ENCODE measurements at regions not wholly inside any gene's neighbourhood (a gene's known extent, or its start where the extent isn't known, plus 50 kb on each side); places are given as distances from the start of the nearest gene placed in this dataset.
"Not testable (repeated sequence)": the region's sequence is repeated elsewhere in the genome, so short reads cannot be mapped to it uniquely, and the experiment has no call there.

GRCh38 chr7:65754070-65754469 lies 118.8 kb upstream of the VKORC1L1 start:
- not testable (repeated sequence) for H3K18ac ChIP-seq (ENCODE audit: low read length); H3K36me3 ChIP-seq (ENCODE audit: control insufficient read depth, insufficient read depth, low read length); H3K56ac ChIP-seq (ENCODE audit: low read length); H3K4me2 ChIP-seq (ENCODE audit: low read length); DNase-seq; H2BK120ac ChIP-seq (ENCODE audit: low read depth, low read length); H3K4me3 ChIP-seq (ENCODE audit: low read length); H3K27ac ChIP-seq (ENCODE audit: low read depth, low read length); H3K4me1 ChIP-seq (ENCODE audit: control insufficient read depth, low read depth, low read length); H2BK5ac ChIP-seq (ENCODE audit: low read length); H2BK15ac ChIP-seq (replicated peaks; ENCODE audit: low read depth); H4K5ac ChIP-seq (ENCODE audit: low read length); H3K79me1 ChIP-seq (ENCODE audit: low read length); H2AK5ac ChIP-seq (ENCODE audit: low read length); H3K9ac ChIP-seq (ENCODE audit: low read length); H3K23ac ChIP-seq (ENCODE audit: low read length); H3K4ac ChIP-seq (ENCODE audit: low read depth, low read length); H4K8ac ChIP-seq (ENCODE audit: low read depth, low read length); H3K27me3 ChIP-seq (ENCODE audit: insufficient read depth, low read length, poor library complexity)
- no CpG with 5 or more reads among the region's 5 CpGs for WGBS (ENCODE audit: extremely low coverage, insufficient coverage, low lambda C conversion rate)
- peaks cover 16% of the 10 kb centered on the region for H3K79me2 ChIP-seq (ENCODE audit: control insufficient read depth, insufficient read depth, low read length)

DNA sequence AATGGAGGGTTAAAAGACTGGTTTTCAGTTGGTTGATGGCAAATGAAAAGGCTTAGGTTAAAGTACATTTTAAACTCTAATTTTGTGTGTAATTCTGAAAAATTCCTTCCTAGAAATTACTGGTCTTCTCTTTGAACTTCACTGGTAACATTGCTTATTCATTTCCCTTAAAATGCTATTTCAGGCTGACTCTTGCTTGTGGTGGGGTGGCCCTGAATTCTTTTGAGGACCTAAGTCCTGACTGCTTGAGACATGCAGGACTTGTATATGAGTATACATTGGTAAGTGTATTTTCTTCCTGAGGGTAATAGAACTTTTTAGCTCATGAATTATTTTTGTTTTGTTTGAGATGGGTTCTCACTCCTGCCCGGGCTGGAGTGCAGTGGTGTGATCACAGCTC lies 113.9 kb upstream of the VKORC1L1 start:
- not testable (repeated sequence) for H2BK5ac ChIP-seq (ENCODE audit: low read length); H3K4ac ChIP-seq (ENCODE audit: low read depth, low read length); H3K56ac ChIP-seq (ENCODE audit: low read length); H3K79me1 ChIP-seq (ENCODE audit: low read length); H3K23ac ChIP-seq (ENCODE audit: low read length); H3K79me2 ChIP-seq (ENCODE audit: control insufficient read depth, insufficient read depth, low read length); H2AK5ac ChIP-seq (ENCODE audit: low read length); H2BK120ac ChIP-seq (ENCODE audit: low read depth, low read length); H4K5ac ChIP-seq (ENCODE audit: low read length); H3K18ac ChIP-seq (ENCODE audit: low read length); H3K4me3 ChIP-seq (ENCODE audit: low read length); H3K27ac ChIP-seq (ENCODE audit: low read depth, low read length); H3K4me2 ChIP-seq (ENCODE audit: low read length); H3K27me3 ChIP-seq (ENCODE audit: insufficient read depth, low read length, poor library complexity); H2BK15ac ChIP-seq (replicated peaks; ENCODE audit: low read depth); H4K8ac ChIP-seq (ENCODE audit: low read depth, low read length); H3K4me1 ChIP-seq (ENCODE audit: control insufficient read depth, low read depth, low read length); DNase-seq; H3K36me3 ChIP-seq (ENCODE audit: control insufficient read depth, insufficient read depth, low read length); H3K9ac ChIP-seq (ENCODE audit: low read length)
- WGBS (ENCODE audit: extremely low coverage, insufficient coverage, low lambda C conversion rate): no CpG with 5 or more reads among the region's 1 CpG

DNA sequence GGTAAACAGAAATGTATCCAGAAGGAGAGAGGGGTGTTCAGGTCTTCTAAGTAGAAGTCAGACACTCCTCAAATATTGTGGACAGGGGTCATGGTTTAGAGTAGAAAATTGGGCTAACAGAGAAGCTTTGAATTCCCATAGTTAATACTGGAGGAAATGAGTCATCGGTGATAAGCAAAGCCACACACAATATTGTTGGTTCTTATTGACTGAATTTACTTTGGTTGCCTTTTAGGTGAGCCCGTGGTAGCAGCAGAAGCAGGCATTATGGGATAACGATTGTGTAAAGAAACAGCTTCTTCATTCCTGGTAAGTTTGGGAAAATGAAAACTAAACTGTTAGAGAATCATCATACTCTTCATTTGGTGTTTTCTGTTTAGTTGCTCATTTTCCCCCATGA lies 110.2 kb upstream of the VKORC1L1 start:
- not testable (repeated sequence) for H2BK15ac ChIP-seq (replicated peaks; ENCODE audit: low read depth); DNase-seq; H3K27me3 ChIP-seq (ENCODE audit: insufficient read depth, low read length, poor library complexity); H3K79me2 ChIP-seq (ENCODE audit: control insufficient read depth, insufficient read depth, low read length); H3K23ac ChIP-seq (ENCODE audit: low read length); H3K56ac ChIP-seq (ENCODE audit: low read length); H2BK120ac ChIP-seq (ENCODE audit: low read depth, low read length); H4K5ac ChIP-seq (ENCODE audit: low read length); H3K4me2 ChIP-seq (ENCODE audit: low read length); H2AK5ac ChIP-seq (ENCODE audit: low read length); H3K4me3 ChIP-seq (ENCODE audit: low read length); H4K8ac ChIP-seq (ENCODE audit: low read depth, low read length); H3K36me3 ChIP-seq (ENCODE audit: control insufficient read depth, insufficient read depth, low read length); H3K27ac ChIP-seq (ENCODE audit: low read depth, low read length); H3K4ac ChIP-seq (ENCODE audit: low read depth, low read length); H2BK5ac ChIP-seq (ENCODE audit: low read length); H3K9ac ChIP-seq (ENCODE audit: low read length); H3K18ac ChIP-seq (ENCODE audit: low read length); H3K4me1 ChIP-seq (ENCODE audit: control insufficient read depth, low read depth, low read length); H3K79me1 ChIP-seq (ENCODE audit: low read length)
- WGBS (ENCODE audit: extremely low coverage, insufficient coverage, low lambda C conversion rate): no CpG with 5 or more reads among the region's 3 CpGs

- not testable (repeated sequence) for H3K18ac ChIP-seq (ENCODE audit: low read length); H4K5ac ChIP-seq (ENCODE audit: low read length); H3K23ac ChIP-seq (ENCODE audit: low read length); H3K4me1 ChIP-seq (ENCODE audit: control insufficient read depth, low read depth, low read length); H3K36me3 ChIP-seq (ENCODE audit: control insufficient read depth, insufficient read depth, low read length); H3K79me1 ChIP-seq (ENCODE audit: low read length); H2BK120ac ChIP-seq (ENCODE audit: low read depth, low read length); H2BK15ac ChIP-seq (replicated peaks; ENCODE audit: low read depth); H2AK5ac ChIP-seq (ENCODE audit: low read length); H3K79me2 ChIP-seq (ENCODE audit: control insufficient read depth, insufficient read depth, low read length); DNase-seq; H3K56ac ChIP-seq (ENCODE audit: low read length); H3K9ac ChIP-seq (ENCODE audit: low read length); H4K8ac ChIP-seq (ENCODE audit: low read depth, low read length); H2BK5ac ChIP-seq (ENCODE audit: low read length); H3K4ac ChIP-seq (ENCODE audit: low read depth, low read length); H3K4me2 ChIP-seq (ENCODE audit: low read length); H3K4me3 ChIP-seq (ENCODE audit: low read length); H3K27me3 ChIP-seq (ENCODE audit: insufficient read depth, low read length, poor library complexity); H3K27ac ChIP-seq (ENCODE audit: low read depth, low read length)
- no CpG with 5 or more reads among the region's 5 CpGs for WGBS (ENCODE audit: extremely low coverage, insufficient coverage, low lambda C conversion rate)
Observed at GRCh38 chr7:65763114-65763513, 109.8 kb upstream of the VKORC1L1 start.

GRCh38 chr7:65770473-65771225 lies 102.2 kb upstream of the VKORC1L1 start:
- H3K27ac ChIP-seq (ENCODE audit: low read depth, low read length); H3K36me3 ChIP-seq (ENCODE audit: control insufficient read depth, insufficient read depth, low read length); H3K79me1 ChIP-seq (ENCODE audit: low read length); H4K5ac ChIP-seq (ENCODE audit: low read length); H2AK5ac ChIP-seq (ENCODE audit: low read length); H2BK120ac ChIP-seq (ENCODE audit: low read depth, low read length); H2BK5ac ChIP-seq (ENCODE audit: low read length); H3K4me1 ChIP-seq (ENCODE audit: control insufficient read depth, low read depth, low read length); H3K79me2 ChIP-seq (ENCODE audit: control insufficient read depth, insufficient read depth, low read length); H2BK15ac ChIP-seq (replicated peaks; ENCODE audit: low read depth); H3K27me3 ChIP-seq (ENCODE audit: insufficient read depth, low read length, poor library complexity); H3K4ac ChIP-seq (ENCODE audit: low read depth, low read length); H3K18ac ChIP-seq (ENCODE audit: low read length); H4K8ac ChIP-seq (ENCODE audit: low read depth, low read length): not testable (repeated sequence)
- Histone ChIP-seq H3K9ac (ENCODE audit: low read length) (peak overlapping the region; percentile 92), H3K4me3 (ENCODE audit: low read length) (peak overlapping the region; percentile 91), H3K4me2 (ENCODE audit: low read length) (peak overlapping the region; percentile 22), H3K56ac (ENCODE audit: low read length) (peak overlapping the region; percentile 94), H3K23ac (ENCODE audit: low read length) (peak overlapping the region; percentile 66)
- WGBS (ENCODE audit: extremely low coverage, insufficient coverage, low lambda C conversion rate): no CpG with 5 or more reads among the region's 44 CpGs
- DNase-seq: peak; percentile 88

GRCh38 chr7:65771226-65771569 lies 101.7 kb upstream of the VKORC1L1 start:
- not testable (repeated sequence) for H4K8ac ChIP-seq (ENCODE audit: low read depth, low read length); H3K36me3 ChIP-seq (ENCODE audit: control insufficient read depth, insufficient read depth, low read length); H2AK5ac ChIP-seq (ENCODE audit: low read length); H3K79me2 ChIP-seq (ENCODE audit: control insufficient read depth, insufficient read depth, low read length); H3K79me1 ChIP-seq (ENCODE audit: low read length); H3K23ac ChIP-seq (ENCODE audit: low read length); H3K56ac ChIP-seq (ENCODE audit: low read length); H3K4me1 ChIP-seq (ENCODE audit: control insufficient read depth, low read depth, low read length); H2BK120ac ChIP-seq (ENCODE audit: low read depth, low read length); H3K27me3 ChIP-seq (ENCODE audit: insufficient read depth, low read length, poor library complexity); H4K5ac ChIP-seq (ENCODE audit: low read length); H3K4ac ChIP-seq (ENCODE audit: low read depth, low read length); H2BK5ac ChIP-seq (ENCODE audit: low read length); H3K4me3 ChIP-seq (ENCODE audit: low read length); H3K27ac ChIP-seq (ENCODE audit: low read depth, low read length); H3K4me2 ChIP-seq (ENCODE audit: low read length); DNase-seq; H2BK15ac ChIP-seq (replicated peaks; ENCODE audit: low read depth); H3K18ac ChIP-seq (ENCODE audit: low read length); H3K9ac ChIP-seq (ENCODE audit: low read length)
- no CpG with 5 or more reads among the region's 17 CpGs for WGBS (ENCODE audit: extremely low coverage, insufficient coverage, low lambda C conversion rate)

Data from mesendoderm (in vitro differentiated cells).